Mesenchymal stem cell (in vitro differentiated cells and primary cell): ENCODE measurements at regions not wholly inside any gene's neighbourhood (a gene's known extent, or its start where the extent isn't known, plus 50 kb on each side); places are given as distances from the start of the nearest gene placed in this dataset.

ENCODE experiments used
- DNase-seq: peaks from one replicate; pipeline ENCODE4 v3.0.0-alpha.2; 2013
- H2AFZ ChIP-seq: one replicate; pipeline ENCODE4 v1.6.1; 2013; ENCODE audit warnings: low read depth, mild to moderate bottlenecking, control low read depth, inconsistent platforms, low read length, moderate library complexity
- H2AK5ac ChIP-seq: 2 replicates; pipeline ENCODE4 v1.6.1; 2013; ENCODE audit warnings: low read length, moderate library complexity, mild to moderate bottlenecking, inconsistent platforms; ENCODE audit not compliant: severe bottlenecking
- H2BK120ac ChIP-seq: one replicate; pipeline ENCODE4 v1.6.1; 2013; ENCODE audit warnings: low read depth, mild to moderate bottlenecking, inconsistent platforms, low read length, moderate library complexity
- H2BK12ac ChIP-seq, 2 experiments: one replicate each; pipeline ENCODE4 v1.6.1; 2013; ENCODE audit warnings: inconsistent platforms in 2 of 2, low read length in 2 of 2, mild to moderate bottlenecking in 2 of 2, moderate library complexity in 2 of 2, control low read depth in 1 of 2
- H2BK15ac ChIP-seq: one replicate; pipeline ENCODE4 v1.6.1; 2013; ENCODE audit warnings: mild to moderate bottlenecking, low read depth, inconsistent platforms; ENCODE audit not compliant: poor library complexity, severe bottlenecking
- H2BK5ac ChIP-seq: 2 replicates; pipeline ENCODE4 v1.6.1; 2013; ENCODE audit warnings: low read depth, mild to moderate bottlenecking, low read length, control low read depth, inconsistent platforms; ENCODE audit not compliant: poor library complexity, severe bottlenecking
- H3K14ac ChIP-seq, 2 experiments: one replicate each; pipeline ENCODE4 v1.6.1; 2013; ENCODE audit warnings: inconsistent platforms in 2 of 2, low read length in 2 of 2, control low read depth in 1 of 2, mild to moderate bottlenecking in 1 of 2, moderate library complexity in 1 of 2
- H3K18ac ChIP-seq, 2 experiments: one replicate each; pipeline ENCODE4 v1.6.1; 2013; ENCODE audit warnings: inconsistent platforms in 2 of 2, low read length in 2 of 2, control low read depth in 1 of 2, low read depth in 1 of 2, mild to moderate bottlenecking in 1 of 2
- H3K23ac ChIP-seq, 2 experiments: one replicate each; pipeline ENCODE4 v1.6.1; 2013; ENCODE audit warnings: inconsistent platforms in 2 of 2, low read length in 2 of 2, mild to moderate bottlenecking in 2 of 2, moderate library complexity in 2 of 2, control low read depth in 1 of 2
- H3K27ac ChIP-seq: 2 replicates; pipeline ENCODE4 v1.5.1; 2013; ENCODE audit warnings: mild to moderate bottlenecking, moderate library complexity, low read length, control low read depth, inconsistent platforms; ENCODE audit not compliant: poor library complexity, severe bottlenecking
- H3K27me3 ChIP-seq, 2 experiments: 2 replicates each; pipeline versions ENCODE4 v1.6.1 to v1.7.0; 2013; ENCODE audit warnings: low read length in 2 of 2, mild to moderate bottlenecking in 2 of 2, moderate library complexity in 2 of 2, control low read depth in 1 of 2, inconsistent platforms in 1 of 2; ENCODE audit not compliant: control insufficient read depth in 1 of 2, insufficient read depth in 1 of 2
- H3K36me3 ChIP-seq, 2 experiments: 2 replicates each; pipeline versions ENCODE4 v1.6.1 to v1.7.0; 2013; ENCODE audit warnings: low read length in 2 of 2, control low read depth in 1 of 2, inconsistent platforms in 1 of 2, low read depth in 1 of 2, mild to moderate bottlenecking in 1 of 2; ENCODE audit not compliant: insufficient read depth in 2 of 2, control insufficient read depth in 1 of 2
- H3K4ac ChIP-seq, 2 experiments: one replicate each; pipeline ENCODE4 v1.6.1; 2013; ENCODE audit warnings: inconsistent platforms in 2 of 2, low read length in 2 of 2, mild to moderate bottlenecking in 2 of 2, moderate library complexity in 2 of 2, control low read depth in 1 of 2, low read depth in 1 of 2
- H3K4me1 ChIP-seq: 2 replicates; pipeline ENCODE4 v1.6.1; 2013; ENCODE audit warnings: low read depth, low read length, control low read depth; ENCODE audit not compliant: control insufficient read depth, insufficient read depth
- H3K4me2 ChIP-seq: 2 replicates; pipeline ENCODE4 v1.6.1; 2013; ENCODE audit warnings: low read length, mild to moderate bottlenecking, inconsistent platforms; ENCODE audit not compliant: poor library complexity, severe bottlenecking
- H3K4me3 ChIP-seq, 2 experiments: 2 replicates each; pipeline versions ENCODE4 v1.5.1 to v1.7.0; 2013; ENCODE audit warnings: low read length in 2 of 2, mild to moderate bottlenecking in 2 of 2, control low read depth in 1 of 2, low read depth in 1 of 2; ENCODE audit not compliant: insufficient read depth in 1 of 2
- H3K79me1 ChIP-seq: replicated peaks from 2 replicates; pipeline ENCODE4 v1.6.1; 2013; ENCODE audit warnings: mild to moderate bottlenecking, control low read depth, low read length, inconsistent platforms; ENCODE audit not compliant: poor library complexity, severe bottlenecking
- H3K9ac ChIP-seq: 2 replicates; pipeline ENCODE4 v1.7.0; 2013; ENCODE audit warnings: mild to moderate bottlenecking, low read length, moderate library complexity
- H3K9me3 ChIP-seq: 2 replicates; pipeline ENCODE4 v1.7.0; 2013; ENCODE audit warnings: mild to moderate bottlenecking, low read length; ENCODE audit not compliant: control insufficient read depth
- H4K8ac ChIP-seq: one replicate; pipeline ENCODE4 v1.6.1; 2013; ENCODE audit warnings: inconsistent platforms, mild to moderate bottlenecking, low read length, moderate library complexity
- H4K91ac ChIP-seq: one replicate; pipeline ENCODE4 v1.6.1; 2013; ENCODE audit warnings: mild to moderate bottlenecking, low read length, inconsistent platforms
- WGBS: methylation state at CpG from one replicate; pipeline ENCODE4 v1.1.7; 2013; ENCODE audit warnings: mixed read lengths; 5-methylcytosine and 5-hydroxymethylcytosine counted together

DNA sequence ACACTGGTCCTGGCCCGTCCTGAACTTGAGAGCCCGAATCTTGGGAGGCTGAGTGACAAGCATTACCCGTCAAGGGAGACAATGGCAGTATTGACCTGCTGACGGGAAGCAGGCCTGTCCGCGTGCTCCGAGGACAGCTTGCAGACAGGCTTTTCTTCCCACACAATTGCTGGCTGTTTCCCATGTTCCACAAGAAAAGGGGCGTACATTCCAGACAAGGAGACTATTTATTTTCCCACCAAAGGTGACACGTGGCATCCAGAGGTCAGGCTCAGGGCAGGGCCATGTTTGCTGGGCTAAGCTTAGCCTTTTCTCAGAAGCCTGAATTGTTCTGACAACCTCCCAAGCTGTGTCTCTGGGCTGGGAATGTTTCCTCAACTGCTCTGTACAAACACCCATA, 86.9 kb upstream of the SPON1 start:
- Histone ChIP-seq H3K27me3 (peaks cover 6 to 13% of the 10 kb centered on the region in 2 experiments), H3K4me3 (no peak overlapping the region), H2AFZ (no peak overlapping the region), H3K14ac (no peak overlapping the region), H3K9me3 (no peaks in the 10 kb centered on the region), H2AK5ac (no peak overlapping the region), H3K4ac (no peak overlapping the region), H3K27ac (no peak overlapping the region), H4K91ac (no peak overlapping the region), H4K8ac (no peak overlapping the region), H2BK120ac (no peak overlapping the region), H3K4me1 (no peaks in the 10 kb centered on the region), H3K79me1 (no peaks in the 10 kb centered on the region), H3K9ac (no peak overlapping the region), H3K18ac (no peak overlapping the region), H3K4me2 (no peak overlapping the region), H2BK12ac (no peak overlapping the region), H2BK15ac (no peak overlapping the region), H3K23ac (no peak overlapping the region), H3K36me3 (no peaks in the 10 kb centered on the region), H2BK5ac (no peak overlapping the region)
- 49% methylated on average over 9 of the region's 9 CpGs for WGBS
- no peak for DNase-seq

DNA sequence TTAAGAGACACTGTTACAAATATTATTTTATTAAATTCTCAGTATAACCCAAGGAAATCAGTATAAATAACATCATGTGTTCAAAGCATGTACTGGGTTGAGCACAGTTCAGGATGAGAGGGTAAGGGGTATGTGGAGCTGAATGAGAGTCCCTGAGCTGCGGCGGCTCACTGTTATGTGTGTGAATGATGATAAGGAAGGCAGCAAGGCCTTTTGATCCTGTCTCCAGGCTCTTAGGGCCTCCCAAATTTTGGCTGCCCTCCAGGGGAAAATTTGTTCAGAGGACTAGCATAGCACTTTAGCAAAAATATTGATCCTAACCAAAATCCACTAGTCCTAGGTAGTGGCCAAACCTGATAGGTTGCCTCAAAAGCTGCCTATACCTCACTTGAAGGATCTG, 86.1 kb upstream of the SPON1 start:
- no peak overlapping the region for H2BK120ac ChIP-seq
- no peak overlapping the region for H4K8ac ChIP-seq
- H2BK5ac ChIP-seq, result no peak overlapping the region
- no peak overlapping the region for H2BK15ac ChIP-seq
- H3K4me3 ChIP-seq, result no peak overlapping the region
- H3K4me1 ChIP-seq, result no peaks in the 10 kb centered on the region
- H3K18ac ChIP-seq, result no peak overlapping the region
- H3K4ac ChIP-seq, result no peak overlapping the region
- no peak for DNase-seq
- H3K79me1 ChIP-seq, result no peaks in the 10 kb centered on the region
- H4K91ac ChIP-seq, result no peak overlapping the region
- no peak overlapping the region for H3K14ac ChIP-seq
- peaks cover 3 to 6% of the 10 kb centered on the region in 2 experiments for H3K27me3 ChIP-seq
- H3K36me3 ChIP-seq, result no peaks in the 10 kb centered on the region
- no peak overlapping the region for H2AK5ac ChIP-seq
- H3K4me2 ChIP-seq, result no peak overlapping the region
- no peak overlapping the region for H2AFZ ChIP-seq
- WGBS, result 88% methylated on average over 2 of the region's 2 CpGs
- H3K23ac ChIP-seq, result no peak overlapping the region
- no peaks in the 10 kb centered on the region for H3K9me3 ChIP-seq
- no peak overlapping the region for H2BK12ac ChIP-seq
- no peak overlapping the region for H3K9ac ChIP-seq
- no peak overlapping the region for H3K27ac ChIP-seq

DNA sequence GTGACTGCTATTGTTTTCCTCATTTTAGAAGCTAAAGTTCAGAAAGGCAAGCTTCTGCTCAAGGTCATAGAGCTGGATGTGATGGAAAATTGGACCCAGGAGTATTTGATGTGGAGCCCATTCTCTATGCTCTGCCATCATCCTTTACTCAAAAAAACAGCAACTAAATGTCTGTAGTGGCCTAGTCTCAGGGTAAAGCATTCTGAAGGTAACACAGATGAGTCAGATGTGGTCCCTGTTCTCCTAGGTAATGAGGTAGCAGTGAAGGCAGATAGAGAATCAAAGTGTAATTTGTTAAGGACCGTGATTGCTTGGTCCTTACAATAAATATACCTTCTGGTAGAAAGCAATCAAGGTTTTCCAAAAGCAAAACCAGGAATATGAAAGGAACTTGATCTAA, 84.4 kb upstream of the SPON1 start:
- Histone ChIP-seq H3K23ac (no peak overlapping the region), H2BK12ac (no peak overlapping the region), H3K4me3 (no peak overlapping the region), H3K79me1 (no peaks in the 10 kb centered on the region), H3K9ac (no peak overlapping the region), H2AK5ac (no peak overlapping the region), H4K91ac (no peak overlapping the region), H3K27me3 (no peaks in the 10 kb centered on the region), H4K8ac (no peak overlapping the region), H2BK15ac (no peak overlapping the region), H3K4ac (no peak overlapping the region), H3K9me3 (no peaks in the 10 kb centered on the region), H3K27ac (no peak overlapping the region), H3K4me2 (no peak overlapping the region), H2BK120ac (no peak overlapping the region), H2BK5ac (no peak overlapping the region), H3K18ac (no peak overlapping the region), H3K36me3 (no peaks in the 10 kb centered on the region), H3K4me1 (no peaks in the 10 kb centered on the region), H3K14ac (no peak overlapping the region), H2AFZ (no peak overlapping the region)
- DNase-seq, result no peak
- WGBS, result no CpG with 5 or more reads among the region's 1 CpG

- DNase-seq, result no peak
- H3K14ac ChIP-seq, result no peak overlapping the region
Observed at GRCh38 chr11:13880634-13881033, 81.9 kb upstream of the SPON1 start.

More at GRCh38 chr11:13880634-13881033, 81.9 kb upstream of the SPON1 start:
- Histone ChIP-seq H3K27me3 (peaks cover 4 to 5% of the 10 kb centered on the region in 2 experiments), H2AK5ac (no peak overlapping the region), H4K8ac (no peak overlapping the region), H2BK15ac (no peak overlapping the region), H2BK120ac (no peak overlapping the region), H3K79me1 (no peaks in the 10 kb centered on the region), H4K91ac (no peak overlapping the region), H3K23ac (no peak overlapping the region), H3K4me3 (no peak overlapping the region), H3K9me3 (no peaks in the 10 kb centered on the region), H3K4ac (no peak overlapping the region), H2BK5ac (no peak overlapping the region), H3K4me1 (no peaks in the 10 kb centered on the region), H3K9ac (no peak overlapping the region), H2BK12ac (no peak overlapping the region), H3K36me3 (no peaks in the 10 kb centered on the region), H3K18ac (no peak overlapping the region), H3K4me2 (no peak overlapping the region), H2AFZ (no peak overlapping the region), H3K27ac (no peak overlapping the region)
- WGBS, result 80% methylated on average over 2 of the region's 2 CpGs
